Amygdala (tissue), 56 donors: ENCODE measurements at regions not wholly inside any gene's neighbourhood (a gene's known extent, or its start where the extent isn't known, plus 50 kb on each side); places are given as distances from the start of the nearest gene placed in this dataset.

ENCODE experiments used
- DNase-seq, 56 donors: peaks; one replicate each; lab custom pipeline; 2025; lab: John Stamatoyannopoulos, UW

DNA sequence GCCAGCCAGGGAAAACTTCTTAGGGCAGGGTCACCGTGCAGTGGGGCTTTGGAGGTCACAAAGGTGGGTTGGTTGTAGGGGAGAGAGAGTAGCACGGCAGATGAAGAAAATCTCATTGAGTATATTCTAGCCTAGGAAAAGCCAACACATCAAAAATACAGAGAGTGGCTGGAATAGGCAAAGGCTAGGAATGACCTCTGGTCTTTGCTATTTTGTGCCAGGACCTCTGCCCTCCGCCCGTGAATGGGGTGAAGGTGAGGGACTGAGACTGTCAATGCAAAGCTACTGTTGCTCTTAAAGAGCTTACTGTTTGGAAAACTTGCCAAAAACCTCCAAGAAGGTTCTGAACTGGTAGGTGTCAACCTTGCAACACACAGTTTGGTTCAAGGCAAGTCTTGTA lies 346.7 kb downstream of the CDH26 start:
- DNase-seq = no peak

DNA sequence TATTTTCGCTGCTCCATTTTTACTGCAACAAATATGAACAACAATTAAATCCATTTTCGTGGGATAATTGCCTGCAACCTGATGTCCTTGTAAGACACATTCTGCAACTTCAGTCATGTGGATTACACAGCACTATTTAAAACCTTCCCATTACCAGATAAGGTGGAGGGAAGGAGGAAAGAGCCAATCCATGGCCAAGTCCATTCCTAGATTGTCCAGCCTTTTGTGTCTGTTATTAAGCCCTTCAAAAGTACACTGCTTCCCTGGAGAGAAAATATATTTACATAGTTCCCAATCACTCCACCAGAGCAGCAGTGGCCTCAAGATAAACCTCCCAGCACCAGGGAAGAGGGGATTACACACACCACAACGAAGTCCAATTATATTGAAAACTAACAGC lies 347.9 kb downstream of the CDH26 start:
- no peak for DNase-seq

DNA sequence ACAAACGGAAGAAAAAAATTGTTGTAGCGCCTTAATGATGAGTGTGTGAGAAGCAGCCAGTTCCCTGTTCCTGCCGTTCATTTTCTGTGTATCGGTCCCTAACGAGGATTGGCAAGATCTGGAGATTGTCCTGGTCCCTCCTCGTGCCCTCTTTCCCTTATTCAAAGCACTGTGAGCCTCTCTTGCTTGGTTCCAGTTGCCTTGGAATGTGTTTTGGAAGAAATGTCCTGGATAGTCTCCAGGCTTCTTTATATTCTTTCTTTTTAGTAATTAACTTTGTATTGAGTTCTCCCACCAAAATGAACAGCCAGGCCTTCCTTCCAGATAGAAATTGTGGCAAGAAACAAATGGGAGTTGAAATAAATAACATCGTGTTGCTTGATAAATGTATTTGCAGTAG lies 348.3 kb downstream of the CDH26 start:
- peak in 14 of 56 donors; percentile 6 to 38 (median 14) for DNase-seq

DNA sequence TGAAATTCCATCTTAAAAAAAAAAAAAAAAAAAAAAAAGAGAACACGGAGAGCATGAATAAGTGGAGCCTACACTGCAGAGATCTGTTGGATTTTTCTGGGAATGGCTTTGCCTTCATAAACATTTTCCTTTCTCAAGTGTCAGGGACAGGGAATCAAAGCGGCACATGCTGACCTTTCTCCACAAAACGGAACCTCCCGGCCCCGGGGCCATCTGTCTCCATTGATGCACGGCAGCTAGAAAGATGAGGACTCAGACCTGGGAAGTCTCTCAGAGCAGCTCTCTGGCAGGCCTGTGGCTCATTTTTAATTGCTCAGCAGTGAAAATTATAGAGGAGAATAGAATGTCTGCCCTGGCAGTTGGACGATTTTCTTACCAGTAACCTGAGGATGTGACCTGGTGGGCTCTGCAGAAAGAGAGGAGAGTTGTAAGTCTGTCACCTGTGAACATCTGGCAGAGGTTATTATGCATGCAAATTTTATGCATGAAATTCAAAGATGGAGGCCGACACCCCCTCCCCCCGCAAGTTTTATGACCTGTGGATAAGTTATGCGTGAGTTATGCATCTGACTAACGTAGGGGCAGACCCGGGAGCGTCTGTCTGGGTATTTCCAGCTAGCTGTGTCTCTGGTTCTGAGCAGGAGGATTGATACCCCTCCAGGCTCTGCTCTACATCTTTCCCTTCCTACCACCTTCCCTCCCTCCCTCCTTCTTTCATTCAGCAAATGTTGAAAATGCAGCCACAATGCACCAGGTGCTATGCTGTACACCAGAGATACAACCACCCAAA lies 352.5 kb downstream of the CDH26 start:
- no peak for DNase-seq

DNA sequence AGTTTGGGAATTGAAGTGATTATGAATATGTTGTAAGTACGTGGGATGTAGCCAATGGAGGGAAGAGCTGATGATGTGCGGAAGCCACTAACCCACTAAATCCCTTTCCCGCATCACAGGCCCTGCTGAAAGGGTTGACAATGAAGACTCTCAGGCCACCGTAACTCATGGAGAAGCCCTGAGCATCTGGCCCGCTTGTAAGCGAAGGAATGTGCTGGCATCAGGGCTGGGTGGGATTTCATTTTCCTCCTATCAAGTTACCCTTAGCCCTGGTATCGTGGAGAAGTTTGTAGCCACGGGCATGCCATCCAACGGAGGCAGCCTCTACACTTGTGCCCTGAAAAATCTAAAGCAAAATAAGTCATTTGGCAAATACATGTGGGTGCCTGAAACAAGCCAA lies 355.0 kb downstream of the CDH26 start:
- DNase-seq = no peak

DNA sequence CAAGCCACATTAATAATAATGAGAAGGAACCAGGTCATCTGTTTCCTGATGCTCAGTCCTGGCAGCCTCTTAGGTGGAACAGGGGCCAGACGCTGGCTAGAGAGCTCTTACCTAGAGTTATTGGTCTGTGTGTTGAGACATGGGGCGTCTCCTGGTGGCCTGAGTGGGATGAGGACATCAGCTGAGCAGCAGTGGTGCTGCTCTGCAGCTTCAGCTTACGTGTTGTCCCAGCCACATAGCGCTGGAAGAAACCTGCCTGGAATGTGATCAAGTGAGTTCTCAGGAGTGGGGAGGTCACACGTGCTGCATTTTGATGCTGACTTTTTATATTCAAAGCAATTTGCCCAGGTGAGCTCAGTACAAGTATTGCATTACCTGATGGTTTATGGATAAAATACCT lies 355.4 kb downstream of the CDH26 start:
- DNase-seq = no peak

DNA sequence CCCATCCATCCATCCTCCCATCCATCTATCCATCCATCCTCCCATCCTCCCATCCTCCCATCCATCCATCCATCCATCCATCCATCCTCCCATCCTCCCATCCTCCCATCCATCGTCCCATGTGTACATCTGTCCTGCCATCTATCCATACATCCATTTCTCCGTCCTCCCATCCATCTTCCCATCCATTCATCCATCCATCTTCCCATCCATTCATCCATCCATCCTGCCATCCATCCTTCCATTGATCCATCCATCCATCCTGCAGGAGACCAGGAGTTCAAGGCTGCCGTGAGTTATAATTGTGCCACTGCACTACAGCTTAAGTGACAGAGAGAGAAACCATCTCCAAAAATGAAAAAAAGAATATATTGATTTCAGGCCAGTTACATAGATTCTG lies 356.5 kb downstream of the CDH26 start:
- DNase-seq = no peak

DNA sequence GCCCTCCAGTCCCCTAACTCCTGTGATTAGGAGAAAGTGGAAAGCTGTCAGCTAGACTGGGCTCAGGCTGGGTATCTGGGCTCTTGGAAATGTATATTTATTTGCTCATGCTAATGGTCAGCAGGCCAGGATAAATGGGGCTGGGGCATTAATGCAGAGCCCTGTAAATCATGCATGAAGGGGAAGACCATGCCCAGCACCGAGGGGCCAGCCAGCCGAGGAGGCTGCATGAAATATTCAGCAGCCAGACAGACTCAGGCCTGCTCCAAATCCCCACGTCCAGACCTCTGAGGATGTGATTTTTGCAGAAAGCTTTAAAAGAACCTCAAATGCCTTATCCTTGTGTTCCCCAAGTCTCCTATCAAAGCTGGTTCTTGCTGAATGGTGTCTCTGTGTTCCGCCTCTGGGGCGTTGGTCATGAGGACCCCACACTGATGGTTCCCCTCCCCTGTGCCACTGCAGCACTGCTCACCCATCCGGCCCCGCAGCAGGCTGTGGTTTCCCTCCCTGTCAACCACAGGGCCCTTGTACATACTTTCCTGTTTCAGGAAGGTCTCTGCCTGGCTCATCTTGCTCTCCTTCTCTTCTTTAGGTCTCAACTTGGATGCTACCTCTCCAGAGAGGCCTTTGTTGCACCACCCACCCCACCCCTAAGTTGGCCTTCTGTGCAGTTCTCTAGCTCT lies 358.4 kb downstream of the CDH26 start:
- DNase-seq = no peak

DNA sequence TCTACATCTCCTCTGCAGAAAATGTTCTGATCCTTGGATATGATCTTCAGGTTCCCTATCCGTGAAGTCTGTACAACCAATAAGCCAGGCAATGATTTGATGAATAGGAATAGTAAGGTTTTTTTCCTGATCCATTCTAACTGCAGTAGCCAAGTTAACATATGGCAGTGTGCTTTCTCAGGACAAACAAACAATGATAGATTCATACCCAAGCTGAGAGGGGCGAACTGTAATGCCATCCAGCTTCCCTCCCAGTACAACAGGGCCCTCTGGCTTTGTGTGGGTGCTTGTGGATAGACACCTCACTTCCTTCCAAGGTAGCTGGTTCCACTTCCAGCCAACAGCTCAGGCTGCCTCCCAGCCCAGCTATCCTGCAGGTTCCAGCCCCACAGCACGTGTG lies 359.2 kb downstream of the CDH26 start:
- no peak for DNase-seq

DNA sequence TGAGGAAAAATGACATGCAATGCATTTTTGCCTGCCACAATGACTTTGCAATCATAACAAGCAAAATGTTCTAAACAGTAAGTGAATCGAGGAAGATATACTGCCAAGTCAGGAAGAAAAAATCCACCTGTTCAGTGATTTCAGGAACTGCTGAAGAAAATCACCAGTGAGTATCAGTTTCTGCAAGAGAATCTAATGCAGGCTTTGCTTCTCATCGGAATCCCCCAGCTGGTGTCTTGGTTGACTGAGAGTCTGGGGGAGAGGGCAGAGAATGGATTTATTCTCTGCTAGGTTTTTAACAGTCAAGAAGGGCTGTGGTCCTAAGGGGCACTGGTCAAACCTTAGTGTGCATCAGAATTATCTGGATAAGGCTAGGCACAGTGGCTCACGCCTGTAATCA lies 363.4 kb downstream of the CDH26 start:
- no peak for DNase-seq

DNA sequence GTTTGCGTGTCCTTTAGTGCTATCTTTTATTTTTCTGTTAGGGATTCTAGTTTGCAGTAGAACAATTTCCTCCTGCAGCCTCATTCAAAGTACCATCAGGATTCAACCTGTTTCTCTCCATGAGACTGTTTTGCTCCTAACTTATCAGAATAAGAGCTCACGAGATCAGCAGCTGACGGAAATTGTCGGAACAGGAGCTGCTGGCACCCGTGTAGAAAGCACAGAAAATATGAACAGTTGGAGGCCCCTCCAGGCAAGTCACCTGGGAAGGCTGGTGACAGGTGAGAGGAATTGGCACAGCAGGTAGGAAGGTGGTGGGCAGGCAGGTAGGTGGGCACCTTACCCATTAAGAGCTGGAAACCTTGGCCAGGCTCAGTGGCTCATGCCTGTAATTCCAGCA lies 368.6 kb downstream of the CDH26 start:
- DNase-seq = no peak

DNA sequence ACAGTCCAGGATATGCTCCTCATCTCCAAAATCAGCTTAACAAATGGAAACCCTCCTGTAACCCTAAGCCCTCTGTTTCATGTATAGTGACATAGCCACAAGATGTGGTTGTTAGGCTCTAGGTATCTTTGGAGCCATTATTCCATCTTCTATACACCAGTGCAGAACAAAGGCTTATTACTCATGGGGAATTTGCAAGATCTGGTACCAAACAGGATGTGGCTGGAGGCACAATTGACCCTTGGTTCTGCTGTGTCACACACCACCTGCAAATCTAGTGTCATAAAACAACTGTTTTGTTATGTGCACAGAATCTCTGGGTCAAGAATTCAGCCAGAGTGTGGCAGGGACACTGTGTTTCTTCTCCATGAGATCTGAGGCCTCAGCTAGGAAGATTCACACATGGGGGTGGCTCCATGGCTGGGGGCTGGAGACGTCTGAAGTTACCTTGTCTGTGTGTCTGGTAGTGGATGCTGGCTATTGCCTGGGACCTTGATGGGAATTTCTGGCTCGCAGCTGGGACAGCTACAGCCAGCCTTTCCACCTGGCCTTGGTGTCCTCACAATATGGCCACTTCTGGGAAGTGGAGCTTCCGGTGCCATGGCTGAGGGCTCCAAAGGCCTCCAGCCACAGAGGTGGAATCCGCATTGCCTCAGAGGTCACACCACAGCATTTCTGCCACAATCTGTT lies 369.9 kb downstream of the CDH26 start:
- DNase-seq = no peak

DNA sequence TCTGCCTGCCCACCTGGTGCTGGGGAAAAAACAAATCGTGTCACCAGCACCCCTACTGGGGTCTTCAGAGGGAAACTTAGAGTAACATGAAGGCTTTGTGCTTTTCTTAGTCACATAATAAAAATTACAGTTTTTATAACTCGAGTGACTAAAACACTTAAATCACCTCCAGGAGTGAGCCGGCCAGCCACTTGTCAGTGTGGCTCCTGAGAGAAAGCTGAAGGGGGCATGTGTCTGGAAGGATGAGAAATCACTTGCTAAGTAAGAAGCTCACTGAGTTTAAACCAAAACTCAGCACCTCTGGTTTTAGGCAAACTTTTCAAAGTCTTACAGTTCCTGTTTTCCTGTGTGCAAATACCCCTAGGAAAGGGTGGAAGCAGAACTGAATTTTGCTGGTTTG lies 372.2 kb downstream of the CDH26 start:
- DNase-seq = no peak

DNA sequence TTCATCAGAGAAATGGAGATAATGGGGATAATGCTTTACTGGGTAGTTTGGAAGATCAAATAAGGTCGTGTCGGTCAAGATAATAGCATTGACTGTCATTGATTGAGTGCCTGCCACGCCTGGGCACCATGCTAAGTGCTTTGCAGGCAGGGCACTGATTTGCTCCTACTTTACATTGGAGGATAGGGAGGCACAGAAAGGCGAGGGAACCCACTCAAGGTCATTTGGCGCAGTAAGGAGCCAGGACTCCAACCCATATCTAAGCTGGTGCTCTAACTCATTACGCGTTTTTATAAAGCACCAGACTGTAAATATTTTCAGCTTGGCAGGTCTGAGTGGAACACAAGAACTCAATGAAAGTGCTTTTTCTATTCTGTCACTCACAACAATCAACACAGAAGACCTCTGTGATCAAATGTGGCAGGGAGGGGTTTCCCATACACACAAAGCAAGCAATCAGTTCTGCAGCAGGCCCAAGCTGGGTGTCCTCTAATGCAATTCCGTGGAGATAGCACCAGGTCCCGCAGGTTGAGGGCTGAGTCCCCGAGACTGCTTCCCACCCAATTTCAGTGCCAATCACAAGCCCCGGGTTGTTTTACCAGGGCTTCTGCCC lies 373.6 kb downstream of the CDH26 start:
- peak in 25 of 56 donors; percentile 7 to 68 (median 25) for DNase-seq

DNA sequence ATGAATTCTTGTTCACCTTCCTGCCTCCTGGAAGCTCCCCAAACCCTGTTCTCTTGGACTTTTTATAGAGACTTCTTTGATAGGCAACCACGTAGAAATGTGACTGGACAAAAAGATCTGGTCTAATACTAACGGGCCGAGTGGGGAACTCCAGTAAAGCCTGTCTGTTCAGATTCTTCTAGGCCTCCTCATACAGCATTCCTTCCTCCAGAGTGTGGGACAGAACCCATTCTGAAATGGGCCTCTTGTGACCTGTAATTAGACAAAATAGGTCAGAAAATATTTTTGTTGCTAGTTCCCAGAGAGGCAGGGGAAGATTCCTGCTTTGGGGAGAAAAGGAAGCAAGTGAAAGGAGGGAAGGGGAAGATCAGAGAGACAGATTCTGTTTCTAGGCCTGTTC lies 374.3 kb downstream of the CDH26 start:
- no peak for DNase-seq

DNA sequence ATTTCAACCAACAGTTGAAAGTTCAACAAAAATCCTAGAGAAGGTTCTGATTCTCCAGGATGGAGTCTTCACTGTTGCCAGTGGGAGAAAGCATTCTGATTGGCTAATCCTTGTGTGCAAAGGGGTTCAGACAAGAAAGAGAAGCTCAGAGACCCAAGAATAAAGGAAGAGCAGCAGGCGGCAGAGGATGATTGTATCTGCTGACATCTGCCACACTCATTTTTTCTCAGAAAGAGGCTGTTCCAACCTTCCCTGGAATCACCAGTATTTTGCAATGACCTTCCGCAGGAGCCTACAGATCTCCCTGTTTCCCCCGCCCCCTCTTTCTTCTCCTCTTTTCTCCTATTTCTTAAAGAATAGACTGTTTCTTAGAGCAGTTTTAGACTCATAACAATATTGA lies 376.7 kb downstream of the CDH26 start:
- DNase-seq = no peak

DNA sequence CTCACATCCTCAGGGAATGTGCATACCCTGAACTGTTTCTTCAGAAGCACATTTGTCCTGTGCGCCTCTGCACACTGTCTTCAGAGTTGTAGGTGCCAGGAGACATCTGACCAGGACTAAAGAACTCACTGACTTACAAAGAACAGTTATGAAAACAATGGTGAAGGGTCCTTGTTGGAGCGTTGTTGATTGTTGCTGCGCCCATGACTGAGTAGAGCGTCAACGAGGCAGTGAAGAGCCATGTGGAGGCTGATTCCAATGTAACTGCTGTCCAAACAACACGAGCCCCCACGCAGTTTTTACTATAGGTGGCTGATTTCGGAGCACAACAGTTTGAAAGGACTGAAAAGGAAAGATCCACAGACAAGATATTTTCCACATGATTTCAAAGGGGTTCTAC lies 380.3 kb downstream of the CDH26 start:
- no peak for DNase-seq

DNA sequence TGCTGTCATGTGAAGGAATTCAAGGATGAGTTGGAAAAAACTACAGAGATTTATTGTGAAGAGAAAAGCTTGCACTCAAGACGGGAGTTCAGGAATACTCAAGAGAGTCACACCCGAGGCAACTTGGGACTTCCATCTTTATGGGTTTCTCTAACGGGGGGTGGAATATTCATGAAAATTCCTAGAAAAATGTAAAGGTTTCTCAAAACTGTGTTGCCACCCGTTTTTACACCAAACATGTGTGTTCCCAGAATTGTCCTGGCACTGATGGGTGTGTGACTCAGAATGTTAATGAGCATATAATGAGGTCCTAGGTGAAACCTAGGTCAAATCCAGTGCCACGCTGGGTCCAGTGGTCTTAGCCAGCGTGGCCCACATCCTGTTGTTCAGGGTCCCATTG lies 381.5 kb downstream of the CDH26 start:
- DNase-seq = no peak

DNA sequence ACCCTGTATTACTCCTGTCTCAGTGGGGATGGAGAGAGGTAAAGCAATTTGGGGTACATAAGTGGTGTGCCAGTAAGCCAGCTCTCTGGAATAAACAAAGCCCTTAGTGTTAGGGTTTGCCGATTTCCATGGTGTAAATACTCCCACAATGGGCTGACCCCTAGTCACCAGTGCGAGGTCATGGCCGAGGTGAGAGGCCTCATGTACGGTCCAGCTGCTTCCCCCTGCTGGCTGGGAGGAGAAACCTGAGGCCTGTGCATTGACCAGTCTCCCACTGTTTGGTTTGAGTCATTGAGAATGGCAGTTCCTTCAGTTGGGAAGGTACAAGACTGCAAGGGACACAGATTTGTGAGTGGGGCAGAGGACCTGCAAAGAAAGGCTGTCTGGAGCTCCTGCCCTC lies 382.0 kb downstream of the CDH26 start:
- DNase-seq = no peak

DNA sequence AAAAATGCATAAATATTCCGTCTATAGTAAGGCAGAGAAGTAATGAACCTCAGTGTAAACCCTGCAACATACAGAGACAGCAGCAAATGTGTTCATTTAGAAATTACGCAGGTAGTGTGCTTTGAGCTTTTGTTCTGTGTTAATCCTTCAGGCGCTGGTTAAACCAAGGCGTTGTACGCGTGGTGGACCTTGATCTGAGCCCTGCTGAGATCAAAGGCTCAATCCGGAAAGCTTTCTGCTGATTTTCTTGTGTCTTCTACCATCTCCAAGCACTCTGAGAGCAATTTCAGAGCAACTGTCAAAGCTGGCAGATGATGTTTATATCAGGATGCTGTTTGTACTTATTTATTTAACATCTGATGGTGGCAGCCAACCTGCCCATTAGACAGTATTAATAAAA lies 382.8 kb downstream of the CDH26 start:
- no peak for DNase-seq

DNA sequence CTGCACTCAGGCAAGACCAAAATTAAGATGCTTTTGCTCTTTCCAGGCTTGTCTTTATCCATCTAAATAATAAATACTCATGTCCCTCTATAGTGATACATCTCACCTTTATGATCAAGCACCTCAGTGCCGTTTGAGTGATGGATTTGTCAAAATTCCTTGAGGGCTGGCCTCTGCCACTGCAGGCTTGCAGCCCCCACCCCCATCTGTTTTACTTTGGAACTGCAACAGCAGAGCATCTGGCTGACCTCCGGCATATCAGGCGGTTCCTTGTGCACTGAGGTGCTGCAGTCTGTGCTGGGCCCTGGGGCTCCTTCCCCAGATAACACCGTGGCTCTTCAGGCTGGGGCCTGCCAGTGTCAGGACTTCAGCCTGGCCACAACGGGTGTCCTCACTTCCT lies 386.9 kb downstream of the CDH26 start:
- no peak for DNase-seq
